ENCODE measurements at regions not wholly inside any gene's neighbourhood (a gene's known extent, or its start where the extent isn't known, plus 50 kb on each side); places are given as distances from the start of the nearest gene placed in this dataset.

DNA sequence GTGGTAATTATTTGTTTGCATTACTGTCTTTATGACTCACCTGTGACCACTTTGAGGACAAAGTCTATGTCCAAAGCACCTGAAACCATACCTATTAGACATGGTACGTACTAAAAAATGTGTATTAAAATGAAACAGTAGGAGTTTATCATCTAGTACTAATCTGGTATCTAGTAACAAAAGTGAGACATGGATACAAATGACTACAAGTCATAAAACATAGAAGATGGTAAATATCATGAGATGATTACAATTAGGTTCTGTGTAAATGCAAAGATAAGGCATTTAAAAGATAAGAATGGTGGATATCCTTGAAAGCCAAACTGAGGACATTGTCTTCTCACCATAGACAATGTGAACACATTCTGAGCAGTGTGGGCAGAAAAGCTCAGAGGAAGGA is 113.5 kb upstream of the GUCY1A2 start:
- Histone ChIP-seq H3K9ac (ENCODE audit: low read length) (no peak overlapping the region), H2AFZ (ENCODE audit: low read length) (no peak overlapping the region), H3K27me3 (ENCODE audit: insufficient read depth, low read length) (no peaks in the 10 kb centered on the region), H3K4me2 (ENCODE audit: low read length) (no peak overlapping the region), H3K9me3 (ENCODE audit: low read length) (no peaks in the 10 kb centered on the region), H3F3A (ENCODE audit: insufficient read depth, low read length) (no peaks in the 10 kb centered on the region), H3K9me2 (ENCODE audit: low read depth, low read length) (no peaks in the 10 kb centered on the region), H4K20me1 (ENCODE audit: insufficient read depth, low read length) (no peaks in the 10 kb centered on the region), H3K79me2 (ENCODE audit: insufficient read depth, low read length) (no peaks in the 10 kb centered on the region), H3K4me1 (ENCODE audit: insufficient read depth, low read length, severe bottlenecking) (no peaks in the 10 kb centered on the region), H3K27ac (ENCODE audit: low read depth, low read length, poor library complexity, severe bottlenecking) (no peak overlapping the region), H3K36me3 (ENCODE audit: insufficient read depth, low read length) (no peaks in the 10 kb centered on the region), H3K4me3 (ENCODE audit: low read depth, low read length, poor library complexity, severe bottlenecking) (no peak overlapping the region)
- no peak for TF ChIP-seq EZH2 (IDR thresholded peaks at IDR 0.05; ENCODE audit: borderline replicate concordance, low read length)
- TF ChIP-seq, protein P1, sequence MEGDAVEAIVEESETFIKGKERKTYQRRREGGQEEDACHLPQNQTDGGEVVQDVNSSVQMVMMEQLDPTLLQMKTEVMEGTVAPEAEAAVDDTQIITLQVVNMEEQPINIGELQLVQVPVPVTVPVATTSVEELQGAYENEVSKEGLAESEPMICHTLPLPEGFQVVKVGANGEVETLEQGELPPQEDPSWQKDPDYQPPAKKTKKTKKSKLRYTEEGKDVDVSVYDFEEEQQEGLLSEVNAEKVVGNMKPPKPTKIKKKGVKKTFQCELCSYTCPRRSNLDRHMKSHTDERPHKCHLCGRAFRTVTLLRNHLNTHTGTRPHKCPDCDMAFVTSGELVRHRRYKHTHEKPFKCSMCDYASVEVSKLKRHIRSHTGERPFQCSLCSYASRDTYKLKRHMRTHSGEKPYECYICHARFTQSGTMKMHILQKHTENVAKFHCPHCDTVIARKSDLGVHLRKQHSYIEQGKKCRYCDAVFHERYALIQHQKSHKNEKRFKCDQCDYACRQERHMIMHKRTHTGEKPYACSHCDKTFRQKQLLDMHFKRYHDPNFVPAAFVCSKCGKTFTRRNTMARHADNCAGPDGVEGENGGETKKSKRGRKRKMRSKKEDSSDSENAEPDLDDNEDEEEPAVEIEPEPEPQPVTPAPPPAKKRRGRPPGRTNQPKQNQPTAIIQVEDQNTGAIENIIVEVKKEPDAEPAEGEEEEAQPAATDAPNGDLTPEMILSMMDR (IDR thresholded peaks at IDR 0.05; ENCODE audit: low read length) = no peak

DNA sequence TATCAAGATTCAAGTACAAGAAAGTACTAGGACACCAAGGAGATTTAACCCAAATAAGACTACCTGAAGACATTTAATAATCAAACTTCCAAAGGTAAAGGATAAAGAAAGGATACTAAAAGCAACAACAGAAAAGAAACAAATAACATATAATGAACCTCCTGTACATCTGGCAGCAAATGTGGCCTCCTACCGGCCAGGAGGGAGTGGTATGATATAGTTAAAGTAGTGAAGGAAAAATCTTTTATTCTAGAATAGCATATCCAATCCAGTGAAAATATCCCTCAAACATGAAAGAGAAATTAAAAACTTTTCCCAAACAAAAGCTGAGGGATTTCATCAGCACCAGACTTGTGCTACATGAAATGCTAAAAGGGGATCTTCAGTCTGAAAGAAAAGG is 104.7 kb upstream of the GUCY1A2 start:
- no peak overlapping the region for H3K4me3 ChIP-seq (ENCODE audit: low read depth, low read length, poor library complexity, severe bottlenecking)
- no peaks in the 10 kb centered on the region for H3K36me3 ChIP-seq (ENCODE audit: insufficient read depth, low read length)
- H3K9ac ChIP-seq (ENCODE audit: low read length) = no peak overlapping the region
- H3K27me3 ChIP-seq (ENCODE audit: insufficient read depth, low read length) = no peaks in the 10 kb centered on the region
- H3K9me2 ChIP-seq (ENCODE audit: low read depth, low read length) = no peaks in the 10 kb centered on the region
- no peaks in the 10 kb centered on the region for H3K4me1 ChIP-seq (ENCODE audit: insufficient read depth, low read length, severe bottlenecking)
- H2AFZ ChIP-seq (ENCODE audit: low read length) = no peak overlapping the region
- no peaks in the 10 kb centered on the region for H3F3A ChIP-seq (ENCODE audit: insufficient read depth, low read length)
- TF ChIP-seq, protein P1 (IDR thresholded peaks at IDR 0.05; ENCODE audit: low read length) = no peak
- no peak for TF ChIP-seq EZH2 (IDR thresholded peaks at IDR 0.05; ENCODE audit: borderline replicate concordance, low read length)
- no peaks in the 10 kb centered on the region for H3K9me3 ChIP-seq (ENCODE audit: low read length)
- no peak overlapping the region for H3K27ac ChIP-seq (ENCODE audit: low read depth, low read length, poor library complexity, severe bottlenecking)
- H3K4me2 ChIP-seq (ENCODE audit: low read length) = no peak overlapping the region
- no peaks in the 10 kb centered on the region for H4K20me1 ChIP-seq (ENCODE audit: insufficient read depth, low read length)
- H3K79me2 ChIP-seq (ENCODE audit: insufficient read depth, low read length) = no peaks in the 10 kb centered on the region

DNA sequence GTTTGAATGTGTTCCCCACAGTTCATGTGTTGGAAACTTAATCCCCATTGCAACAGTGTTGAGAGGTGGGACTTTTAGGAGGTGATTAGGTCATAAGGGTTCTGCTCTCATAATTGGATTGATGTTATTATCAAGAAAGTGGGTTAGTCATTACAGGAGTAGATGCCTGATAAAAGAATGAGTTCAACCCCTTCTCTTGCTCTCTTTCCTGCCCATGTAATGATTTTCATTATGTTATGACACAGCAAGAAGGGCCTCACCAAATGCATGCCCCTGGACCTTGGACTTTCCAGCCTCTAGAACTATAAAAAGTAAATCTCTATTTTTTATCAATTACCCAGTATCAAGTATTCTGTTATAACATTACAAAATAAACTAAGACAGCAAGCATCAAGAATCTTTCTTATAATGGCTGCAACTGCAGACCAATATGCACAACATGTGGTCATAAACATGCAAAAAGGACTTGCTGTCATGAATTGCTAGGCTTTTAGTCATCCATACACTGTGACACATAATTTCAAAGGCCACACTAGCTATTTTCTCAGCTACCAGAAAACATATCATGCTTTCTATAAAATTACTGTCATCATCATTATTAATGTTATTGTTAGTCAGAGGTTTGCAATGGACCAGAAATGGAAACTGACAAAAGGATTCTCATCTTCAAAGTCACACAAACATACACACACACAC is 99.9 kb upstream of the GUCY1A2 start:
- no peaks in the 10 kb centered on the region for H3K4me1 ChIP-seq (ENCODE audit: insufficient read depth, low read length, severe bottlenecking)
- no peak overlapping the region for H2AFZ ChIP-seq (ENCODE audit: low read length)
- H3K36me3 ChIP-seq (ENCODE audit: insufficient read depth, low read length) = no peaks in the 10 kb centered on the region
- no peaks in the 10 kb centered on the region for H3K27me3 ChIP-seq (ENCODE audit: insufficient read depth, low read length)
- no peaks in the 10 kb centered on the region for H3K79me2 ChIP-seq (ENCODE audit: insufficient read depth, low read length)
- no peaks in the 10 kb centered on the region for H4K20me1 ChIP-seq (ENCODE audit: insufficient read depth, low read length)
- no peaks in the 10 kb centered on the region for H3K9me2 ChIP-seq (ENCODE audit: low read depth, low read length)
- H3K27ac ChIP-seq (ENCODE audit: low read depth, low read length, poor library complexity, severe bottlenecking) = no peak overlapping the region
- no peaks in the 10 kb centered on the region for H3K9me3 ChIP-seq (ENCODE audit: low read length)
- H3K9ac ChIP-seq (ENCODE audit: low read length) = no peak overlapping the region
- TF ChIP-seq EZH2 (IDR thresholded peaks at IDR 0.05; ENCODE audit: borderline replicate concordance, low read length) = no peak
- TF ChIP-seq, protein P1 (IDR thresholded peaks at IDR 0.05; ENCODE audit: low read length) = no peak
- no peaks in the 10 kb centered on the region for H3F3A ChIP-seq (ENCODE audit: insufficient read depth, low read length)
- no peak overlapping the region for H3K4me3 ChIP-seq (ENCODE audit: low read depth, low read length, poor library complexity, severe bottlenecking)
- H3K4me2 ChIP-seq (ENCODE audit: low read length) = no peak overlapping the region
